Uterus (tissue), 3 donors: ENCODE measurements at regions not wholly inside any gene's neighbourhood (a gene's known extent, or its start where the extent isn't known, plus 50 kb on each side); places are given as distances from the start of the nearest gene placed in this dataset.
"Not testable (repeated sequence)": the region's sequence is repeated elsewhere in the genome, so short reads cannot be mapped to it uniquely, and the experiment has no call there.

Source experiments
- DNase-seq, 2 donors: peaks; one replicate each; pipeline ENCODE4 v3.0.0-alpha.2; 2019 to 2020
- H3K27ac ChIP-seq, 2 donors: fragments of 200-600 bp; sonication (generic); 1 replicate in 1 of 2; 2 replicates in 1 of 2; pipeline ENCODE4 v1.5.1; 2016 to 2018
- H3K27me3 ChIP-seq, 2 donors: fragments of 200-600 bp; sonication (generic); one replicate each; pipeline ENCODE4 v1.5.1; 2018 to 2019; ENCODE audit warnings: control low read depth in 1 of 2
- H3K36me3 ChIP-seq, 2 donors: fragments of 200-600 bp; sonication (generic); one replicate each; pipeline ENCODE4 v1.5.1; 2019; ENCODE audit warnings: control low read depth in 1 of 2
- H3K4me1 ChIP-seq, 2 donors: fragments of 200-600 bp; sonication (generic); one replicate each; pipeline ENCODE4 v1.5.1; 2018 to 2019; ENCODE audit warnings: control low read depth in 1 of 2
- H3K4me3 ChIP-seq, 2 donors: fragments of 200-600 bp; sonication (generic); 1 replicate in 1 of 2; 2 replicates in 1 of 2; pipeline ENCODE4 v1.5.1; 2018 to 2019; ENCODE audit warnings: mild to moderate bottlenecking in 1 of 2
- H3K9me3 ChIP-seq, 2 donors: fragments of 200-600 bp; sonication (generic); one replicate each; pipeline ENCODE4 v1.5.1; 2019; ENCODE audit warnings: control low read depth in 1 of 2
- CTCF ChIP-seq, 4 experiments: fragments of 200-600 bp in 2 of 4; fragments of 450-650 bp in 2 of 4; sonication (generic) in 2 of 4; IDR thresholded peaks; one replicate each; pipeline ENCODE4 v1.5.1; 2016 to 2019; ENCODE audit warnings: antibody characterized with exemption in 4 of 4, mild to moderate bottlenecking in 2 of 4, moderate library complexity in 1 of 4
- POLR2A ChIP-seq, 2 donors: fragments of 450-650 bp; IDR thresholded peaks; one replicate each; pipeline ENCODE4 v1.6.1; 2016; ENCODE audit warnings: antibody characterized with exemption in 2 of 2, mild to moderate bottlenecking in 1 of 2, moderate library complexity in 1 of 2
- intact Hi-C: fragments of 100-400 bp; cut with DNase I; formaldehyde crosslinking; loops from one replicate; pipeline ENCODE4 v1.15.1; 2023; ENCODE audit warnings: low total_unique reads
- donor health status: DM: yes; HTN: yes; CAD: no.

- Histone ChIP-seq H3K36me3 (no peaks in the 10 kb centered on the region), H3K27me3 (no peaks in the 10 kb centered on the region), H3K9me3 (no peaks in the 10 kb centered on the region), H3K4me3 (no peak overlapping the region), H3K4me1 (no peaks in the 10 kb centered on the region), H3K27ac (no peak overlapping the region)
- intact Hi-C loops = no loop called here
- TF ChIP-seq POLR2A (IDR thresholded peaks at IDR 0.05) = no peak
- no peak for DNase-seq
These were observed 483.2 kb downstream of the CDH10 start for GRCh38 chr5:24161559-24161958.

GRCh38 chr5:24162343-24162742, 482.4 kb downstream of the CDH10 start:
- Histone ChIP-seq H3K27ac (no peak overlapping the region), H3K27me3 (no peaks in the 10 kb centered on the region), H3K36me3 (no peaks in the 10 kb centered on the region), H3K4me1 (no peaks in the 10 kb centered on the region), H3K9me3 (no peaks in the 10 kb centered on the region), H3K4me3 (no peak overlapping the region)
- intact Hi-C loops = no loop called here
- TF ChIP-seq CTCF (IDR thresholded peaks at IDR 0.05) = no peak
- TF ChIP-seq POLR2A (IDR thresholded peaks at IDR 0.05) = no peak
- DNase-seq = no peak

- Histone ChIP-seq H3K4me3 (no peak overlapping the region), H3K27ac (no peak overlapping the region), H3K27me3 (no peaks in the 10 kb centered on the region), H3K4me1 (no peaks in the 10 kb centered on the region), H3K9me3 (no peaks in the 10 kb centered on the region), H3K36me3 (no peaks in the 10 kb centered on the region)
- DNase-seq = no peak
- TF ChIP-seq CTCF (IDR thresholded peaks at IDR 0.05) = no peak
- TF ChIP-seq POLR2A (IDR thresholded peaks at IDR 0.05) = no peak
- intact Hi-C loops = no loop called here
These were observed 481.7 kb downstream of the CDH10 start for GRCh38 chr5:24163091-24163490.

- Histone ChIP-seq H3K27ac (no peak overlapping the region), H3K9me3 (no peaks in the 10 kb centered on the region), H3K4me1 (no peaks in the 10 kb centered on the region), H3K4me3 (no peak overlapping the region), H3K27me3 (no peaks in the 10 kb centered on the region), H3K36me3 (no peaks in the 10 kb centered on the region)
- intact Hi-C loops = no loop called here
- TF ChIP-seq POLR2A (IDR thresholded peaks at IDR 0.05) (no peak), CTCF (IDR thresholded peaks at IDR 0.05) (no peak)
- no peak for DNase-seq
These were observed 477.0 kb downstream of the CDH10 start for GRCh38 chr5:24167806-24168205.

- Histone ChIP-seq H3K4me1 (no peaks in the 10 kb centered on the region), H3K4me3 (no peak overlapping the region), H3K36me3 (no peaks in the 10 kb centered on the region), H3K27ac (no peak overlapping the region), H3K9me3 (no peaks in the 10 kb centered on the region), H3K27me3 (no peaks in the 10 kb centered on the region)
- no peak for DNase-seq
- intact Hi-C loops = no loop called here
- TF ChIP-seq CTCF (IDR thresholded peaks at IDR 0.05) = no peak
- TF ChIP-seq POLR2A (IDR thresholded peaks at IDR 0.05) = no peak
These were observed 474.8 kb downstream of the CDH10 start for GRCh38 chr5:24170026-24170425.

- H3K9me3 ChIP-seq, H3K27ac ChIP-seq, intact Hi-C loops, H3K4me1 ChIP-seq, DNase-seq, H3K27me3 ChIP-seq, H3K4me3 ChIP-seq, H3K36me3 ChIP-seq: not testable (repeated sequence)
These were observed 473.8 kb downstream of the CDH10 start for GRCh38 chr5:24170930-24171329.
